Midbrain (tissue), 1 donor: ENCODE measurements at regions not wholly inside any gene's neighbourhood (a gene's known extent, or its start where the extent isn't known, plus 50 kb on each side); places are given as distances from the start of the nearest gene placed in this dataset.

ENCODE experiments used
- DNase-seq: peaks from one replicate; lab custom pipeline; 2025; lab: John Stamatoyannopoulos, UW

GRCh38 chr20:20933142-20933958 is 172.8 kb downstream of the LINC00237 start:
- DNase-seq, result no peak

- DNase-seq, result no peak
These were observed 174.0 kb downstream of the LINC00237 start for GRCh38 chr20:20932156-20932555.

- DNase-seq, result no peak
These were observed 174.5 kb downstream of the LINC00237 start for GRCh38 chr20:20931632-20932031.

GRCh38 chr20:20931024-20931423 is 175.1 kb downstream of the LINC00237 start:
- DNase-seq, result no peak

GRCh38 chr20:20930500-20930899 is 175.7 kb downstream of the LINC00237 start:
- DNase-seq, result no peak

GRCh38 chr20:20929341-20929740 is 176.8 kb downstream of the LINC00237 start:
- DNase-seq, result no peak

GRCh38 chr20:20926222-20926905 is 179.8 kb downstream of the LINC00237 start:
- no peak for DNase-seq

- no peak for DNase-seq
These were observed 185.7 kb downstream of the LINC00237 start for GRCh38 chr20:20920433-20920832.

GRCh38 chr20:20915844-20916243 is 190.3 kb downstream of the LINC00237 start:
- no peak for DNase-seq

GRCh38 chr20:20904501-20904831 is 192.0 kb upstream of the RALGAPA2 start:
- DNase-seq, result no peak

- no peak for DNase-seq
These were observed 191.5 kb upstream of the RALGAPA2 start for GRCh38 chr20:20903773-20904500.

GRCh38 chr20:20897922-20898321 is 185.5 kb upstream of the RALGAPA2 start:
- DNase-seq, result no peak

GRCh38 chr20:20897145-20897544 is 184.7 kb upstream of the RALGAPA2 start:
- no peak for DNase-seq

GRCh38 chr20:20896606-20897005 is 184.2 kb upstream of the RALGAPA2 start:
- DNase-seq, result no peak

- DNase-seq, result no peak
These were observed 183.1 kb upstream of the RALGAPA2 start for GRCh38 chr20:20895537-20895936.

- DNase-seq, result no peak
These were observed 182.3 kb upstream of the RALGAPA2 start for GRCh38 chr20:20894753-20895152.

- DNase-seq, result no peak
These were observed 181.8 kb upstream of the RALGAPA2 start for GRCh38 chr20:20894280-20894679.

GRCh38 chr20:20892328-20892727 is 179.9 kb upstream of the RALGAPA2 start:
- DNase-seq, result no peak

- no peak for DNase-seq
These were observed 178.3 kb upstream of the RALGAPA2 start for GRCh38 chr20:20890751-20891150.

GRCh38 chr20:20888936-20889335 is 176.5 kb upstream of the RALGAPA2 start:
- no peak for DNase-seq

- no peak for DNase-seq
These were observed 175.8 kb upstream of the RALGAPA2 start for GRCh38 chr20:20888266-20888656.

GRCh38 chr20:20887593-20888265 is 175.3 kb upstream of the RALGAPA2 start:
- DNase-seq, result no peak
